ENCODE measurements at regions not wholly inside any gene's neighbourhood (a gene's known extent, or its start where the extent isn't known, plus 50 kb on each side); places are given as distances from the start of the nearest gene placed in this dataset.
"Not testable (repeated sequence)": the region's sequence is repeated elsewhere in the genome, so short reads cannot be mapped to it uniquely, and the experiment has no call there.

DNA sequence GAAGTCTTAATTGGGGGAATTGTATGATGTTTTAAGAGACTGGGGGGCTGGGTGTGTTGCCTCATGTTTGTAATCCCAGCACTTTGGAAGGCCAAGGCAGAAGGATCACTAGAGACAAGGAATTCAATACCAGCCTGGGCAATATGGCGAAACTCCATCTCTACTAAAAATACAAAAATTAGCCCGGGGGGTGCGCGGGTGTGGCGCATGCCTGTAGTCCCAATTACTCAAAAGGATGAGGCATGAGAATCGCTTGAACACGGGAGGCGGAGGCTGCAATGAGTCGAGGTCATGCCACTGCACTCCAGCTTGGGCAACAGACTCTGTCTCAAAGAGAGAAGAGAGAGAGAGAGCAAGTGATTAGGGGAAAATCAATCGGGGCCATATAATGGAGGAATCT, 600.5 kb downstream of the SLC16A7 start:
- DNase-seq = no peak

DNA sequence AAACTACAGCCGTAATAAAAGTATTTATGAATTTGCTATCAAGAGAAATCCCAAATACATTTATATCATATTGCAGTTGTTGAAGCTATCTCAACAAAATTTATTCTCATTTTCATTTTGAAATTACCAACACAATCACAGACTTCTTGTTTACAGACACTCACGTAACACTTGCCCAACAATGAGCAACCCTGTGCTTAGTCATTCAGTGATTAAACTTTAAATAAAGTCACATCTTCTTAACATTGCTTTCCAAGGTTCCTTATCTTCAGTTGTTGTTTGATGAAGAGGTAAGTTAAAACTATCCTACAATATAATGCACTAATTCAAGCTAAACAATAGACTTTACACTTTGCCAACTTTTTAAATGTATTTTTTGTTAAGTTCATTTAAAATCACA, 601.8 kb downstream of the SLC16A7 start:
- no peak for DNase-seq

DNA sequence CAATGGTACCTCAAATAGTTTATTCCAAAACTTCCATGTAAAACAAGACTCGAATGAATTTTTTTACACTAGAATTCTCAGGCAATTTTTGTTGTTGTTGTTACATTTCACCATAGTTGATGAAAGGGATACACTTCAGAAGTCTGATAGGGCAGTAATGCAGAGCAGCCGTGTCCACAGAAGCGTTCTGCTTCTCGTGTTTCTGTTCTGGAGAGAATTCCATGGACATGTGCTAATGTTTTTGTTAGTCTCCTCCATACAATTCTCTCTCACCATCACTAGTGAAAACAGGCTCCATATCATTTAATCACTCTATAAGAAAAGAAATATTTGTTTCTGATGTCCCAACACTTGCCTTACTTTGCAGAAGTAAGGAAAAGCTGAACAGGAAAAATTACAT, 606.1 kb downstream of the SLC16A7 start:
- peak; percentile 3 for DNase-seq

DNA sequence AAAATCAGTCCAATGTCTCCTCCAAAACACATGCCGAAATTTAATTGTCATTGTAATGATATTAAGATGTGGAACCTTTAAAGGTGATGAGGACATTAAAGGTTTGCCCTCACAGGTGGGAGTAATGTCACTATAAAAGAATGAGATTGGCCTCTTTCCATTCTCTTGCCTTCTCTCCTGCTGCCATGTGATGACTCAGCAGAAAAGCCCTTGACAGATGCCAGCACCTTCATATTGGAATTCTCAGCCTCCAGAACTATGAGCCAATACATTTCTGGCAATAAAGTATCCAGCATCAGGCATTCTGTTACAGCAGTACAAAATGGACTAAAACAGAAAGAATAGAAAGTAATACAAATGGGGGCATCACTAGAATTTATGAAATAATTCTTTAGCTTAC, 609.7 kb downstream of the SLC16A7 start:
- DNase-seq = no peak

DNA sequence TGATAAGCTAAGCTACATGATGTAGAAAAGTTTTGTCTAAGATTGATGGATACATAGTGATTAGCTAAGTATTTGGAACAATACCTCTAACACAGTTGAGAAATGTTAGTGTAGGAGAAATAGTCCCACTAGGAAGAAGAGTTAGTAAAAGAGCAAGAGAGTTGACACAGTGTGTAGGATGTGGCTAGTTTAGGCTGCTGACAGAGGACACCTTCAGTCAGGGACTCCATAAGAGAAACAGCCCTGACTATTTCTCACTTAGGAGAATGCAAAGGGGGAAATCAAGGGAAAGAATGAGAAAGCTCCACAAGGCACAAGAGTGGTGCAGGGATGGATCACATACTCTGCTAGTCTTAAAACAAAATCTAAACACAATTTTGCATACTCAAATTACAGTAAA, 613.7 kb downstream of the SLC16A7 start:
- no peak for DNase-seq

DNA sequence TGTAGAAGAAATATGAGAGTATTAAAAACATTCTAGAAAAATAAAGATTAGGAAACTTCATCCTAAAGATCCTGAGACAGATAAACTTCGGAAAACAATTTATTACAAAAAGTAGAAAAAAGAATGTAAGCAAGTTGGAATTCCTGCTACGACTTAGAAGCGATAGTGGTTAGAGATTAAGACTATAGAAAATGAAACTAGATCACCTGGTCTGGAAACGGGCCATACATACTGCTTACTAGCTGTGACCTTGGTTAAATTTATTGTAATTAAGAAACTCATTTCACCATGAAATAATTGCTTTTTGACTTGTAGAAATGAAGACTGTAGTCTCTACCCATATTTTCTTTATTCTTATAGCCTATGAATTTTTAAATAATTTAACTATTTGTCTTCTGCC, 614.1 kb downstream of the SLC16A7 start:
- DNase-seq = peak; percentile 2

DNA sequence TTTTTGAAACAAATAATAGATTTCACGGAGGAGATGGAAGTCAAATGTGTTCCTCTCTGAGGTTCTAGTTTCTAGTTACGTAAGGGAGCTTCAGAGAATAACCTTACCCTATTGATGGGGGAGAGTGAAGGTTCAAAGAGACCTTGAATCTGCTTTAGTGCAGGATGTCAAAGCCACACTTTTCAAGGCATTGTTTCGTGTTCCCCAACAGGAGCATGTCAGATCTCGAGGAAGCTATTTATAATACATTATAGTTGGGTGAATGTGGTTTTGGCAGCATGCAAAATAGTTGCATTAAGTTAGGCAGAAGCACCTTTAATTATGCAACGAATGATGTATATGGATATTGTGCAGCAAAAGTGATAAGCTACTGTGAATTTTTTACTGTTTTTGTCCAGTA, 614.9 kb downstream of the SLC16A7 start:
- no peak for DNase-seq

DNA sequence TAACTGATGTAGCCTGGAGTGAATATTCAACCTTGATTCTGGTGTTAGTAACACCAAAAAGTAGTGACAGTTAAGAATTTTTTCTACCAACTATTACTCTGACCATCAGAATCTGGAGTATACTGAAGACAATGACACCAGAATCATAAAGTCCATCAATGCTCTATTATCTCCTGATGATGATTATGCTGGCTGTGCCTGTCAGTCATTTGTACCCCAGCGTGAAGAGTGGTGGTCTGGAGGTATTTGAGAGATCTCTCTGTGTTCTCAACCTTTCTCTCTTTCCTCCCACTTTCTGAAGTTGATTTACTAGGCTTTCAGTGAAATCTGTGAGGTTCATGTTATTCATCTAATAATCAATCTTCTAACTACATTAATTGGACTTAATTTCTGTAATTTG, 615.4 kb downstream of the SLC16A7 start:
- no peak for DNase-seq

DNA sequence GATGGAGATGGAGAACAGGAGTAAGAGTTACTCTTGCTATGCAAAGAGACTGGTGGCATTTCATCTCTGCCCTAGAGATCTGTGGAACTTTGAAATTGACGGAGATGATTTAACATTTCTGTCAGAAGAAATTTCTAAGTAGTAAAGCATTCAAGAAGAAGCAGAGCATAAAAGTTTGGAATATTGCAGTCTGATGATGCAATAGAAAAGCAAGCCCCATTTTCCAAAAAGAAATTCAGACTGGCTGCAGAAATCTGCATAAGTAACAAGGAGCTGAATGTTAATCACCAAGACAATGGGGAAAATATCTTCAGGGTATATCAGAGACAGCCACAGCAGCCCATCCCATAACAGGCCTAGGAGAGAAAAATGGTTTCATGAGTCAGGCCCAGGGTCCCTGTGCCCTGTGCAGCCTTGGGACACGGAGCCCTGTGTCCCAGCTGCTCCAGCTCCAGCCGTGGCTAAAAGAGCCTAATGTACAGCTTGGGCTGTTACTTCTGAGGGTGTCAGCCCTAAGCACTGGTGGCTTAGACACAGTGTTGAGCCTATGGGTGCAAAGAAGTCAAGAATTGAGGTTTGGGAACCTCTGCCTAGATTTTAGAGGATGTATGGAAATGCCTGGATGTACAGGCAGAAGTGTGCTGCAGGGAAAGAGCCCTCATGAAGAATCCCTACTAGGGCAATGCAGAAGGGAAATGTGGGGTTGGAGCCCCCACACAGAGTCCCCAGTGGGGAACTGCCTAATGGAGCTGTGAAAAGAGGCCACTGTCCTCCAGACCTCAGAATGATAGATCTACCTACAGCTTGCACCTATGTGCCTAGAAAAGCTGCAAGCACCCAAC, 616.6 kb downstream of the SLC16A7 start:
- DNase-seq = no peak

DNA sequence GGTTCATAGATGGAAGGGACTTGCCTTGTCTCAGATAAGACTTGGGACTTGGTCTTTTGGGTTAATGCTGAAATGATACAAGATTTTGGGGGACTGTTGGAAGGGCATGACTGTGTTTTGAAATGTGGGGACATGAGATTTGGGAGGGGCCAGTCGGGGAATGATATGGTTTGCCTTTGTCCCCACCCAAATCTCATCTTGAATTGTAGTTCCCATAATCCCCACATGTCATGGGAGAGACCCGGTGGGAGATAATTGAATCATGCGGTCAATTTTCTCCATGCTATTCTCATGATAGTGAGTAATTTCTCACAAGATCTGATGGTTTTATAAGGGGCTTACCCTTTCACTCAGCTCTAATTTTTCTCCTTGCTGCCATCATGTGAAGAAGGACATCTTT, 617.4 kb downstream of the SLC16A7 start:
- DNase-seq = not testable (repeated sequence)

DNA sequence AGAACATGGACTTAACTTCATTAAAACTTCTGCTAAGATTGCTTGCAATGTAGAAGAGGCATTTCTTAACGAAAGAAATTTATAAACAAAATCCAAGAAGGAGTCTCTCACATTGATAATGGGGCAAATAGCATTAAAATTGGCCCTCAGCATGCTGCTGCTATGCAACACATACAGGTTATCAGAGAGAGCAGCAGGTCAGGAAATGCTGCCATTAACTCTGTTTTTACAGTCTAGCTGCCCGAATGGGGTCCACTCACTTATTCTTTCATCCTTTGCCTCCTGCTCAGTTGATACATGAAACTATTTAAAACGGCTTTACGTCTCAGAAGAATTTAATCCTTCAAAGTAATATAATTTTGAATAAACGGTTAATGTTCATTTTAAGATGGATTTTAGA, 620.4 kb downstream of the SLC16A7 start:
- DNase-seq = no peak

DNA sequence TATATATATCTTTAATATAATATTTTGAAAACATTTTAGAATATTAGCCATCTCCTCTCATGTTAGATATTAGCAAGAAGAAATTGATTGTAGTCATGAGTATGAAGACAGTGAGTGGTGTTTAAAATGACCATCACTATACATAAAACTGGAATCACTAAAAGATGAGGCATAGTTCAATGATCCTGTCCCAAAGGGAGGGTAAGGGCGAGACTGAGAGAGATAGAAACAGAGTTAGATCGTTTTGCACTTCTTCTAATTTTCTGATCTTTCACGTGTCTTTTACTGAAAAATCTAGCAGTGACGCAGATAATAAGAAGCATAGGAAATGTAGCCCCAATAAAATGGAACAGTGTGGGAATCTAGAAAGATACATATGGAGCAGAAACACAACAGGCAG, 627.4 kb downstream of the SLC16A7 start:
- no peak for DNase-seq

DNA sequence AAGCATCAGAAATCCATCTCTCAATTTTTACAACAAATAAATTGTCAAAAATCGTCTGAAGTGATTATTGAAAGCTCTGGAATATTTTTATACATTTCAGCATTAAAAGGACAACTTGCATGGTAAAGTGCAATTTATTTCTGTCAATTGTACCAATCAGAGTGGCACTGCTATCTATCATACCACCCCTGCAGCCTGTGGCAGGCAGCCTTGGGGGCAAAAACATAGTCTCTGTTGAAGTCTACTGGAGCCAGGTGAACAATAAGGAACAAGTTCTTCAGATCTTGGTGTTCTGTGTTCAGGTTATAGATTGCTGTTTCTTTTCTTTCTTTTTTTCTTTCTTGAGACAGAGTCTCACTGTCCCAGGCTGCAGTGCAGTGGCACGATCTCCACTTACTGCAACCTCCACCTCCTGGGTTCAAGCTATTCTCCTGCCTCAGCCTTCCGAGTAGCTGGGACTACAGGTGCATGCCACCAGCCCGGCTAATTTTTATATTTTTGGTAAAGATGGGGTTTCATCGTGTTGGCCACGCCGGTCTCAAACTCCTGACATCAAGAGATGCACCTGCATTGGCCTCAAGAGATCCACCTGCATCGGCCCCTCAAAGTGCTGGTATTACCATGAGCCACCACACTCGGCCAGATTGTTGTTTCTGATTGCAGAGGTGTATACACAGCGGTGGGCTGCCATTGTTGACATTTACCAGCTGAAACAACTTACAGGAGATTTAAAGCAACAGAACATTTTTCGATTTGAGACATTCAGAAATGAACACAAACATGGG, 629.6 kb downstream of the SLC16A7 start:
- DNase-seq = no peak

DNA sequence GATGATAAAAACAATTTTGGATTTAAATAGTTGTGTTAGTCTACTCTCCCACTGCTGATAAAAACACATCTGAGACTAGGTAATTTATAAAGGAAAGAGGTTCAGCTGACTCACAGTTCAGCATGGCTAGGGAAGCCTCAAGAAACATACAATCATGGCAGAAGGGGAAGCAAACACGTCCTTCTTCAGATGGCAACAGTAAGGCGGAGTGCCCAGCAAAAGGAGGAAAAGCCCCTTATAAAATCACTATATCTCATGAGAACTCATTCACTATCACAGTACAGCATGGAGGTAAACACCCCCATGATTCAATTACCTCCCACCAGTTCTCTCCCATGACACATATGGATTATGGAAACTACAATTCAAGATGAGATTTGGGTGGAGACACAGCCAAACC, 632.1 kb downstream of the SLC16A7 start:
- DNase-seq = no peak

DNA sequence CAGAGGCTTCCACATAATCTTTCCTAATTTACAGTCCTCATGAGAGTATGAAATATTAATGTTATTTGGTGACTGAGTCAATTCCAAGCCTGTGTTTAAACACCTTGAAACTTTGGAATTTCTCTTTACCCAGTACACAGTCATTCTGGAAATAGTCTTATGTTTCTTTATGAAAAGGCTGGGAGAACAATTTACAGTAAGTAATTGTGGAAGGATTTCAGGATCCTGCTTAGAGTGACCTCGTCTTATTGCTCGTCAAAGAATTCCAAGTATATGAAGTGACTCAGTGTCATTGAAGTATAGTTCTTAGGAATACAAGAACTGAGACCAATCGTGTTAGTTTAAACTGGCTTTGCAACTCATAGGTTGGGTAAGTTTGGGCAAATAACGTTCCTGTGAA, 634.2 kb downstream of the SLC16A7 start:
- DNase-seq = no peak

DNA sequence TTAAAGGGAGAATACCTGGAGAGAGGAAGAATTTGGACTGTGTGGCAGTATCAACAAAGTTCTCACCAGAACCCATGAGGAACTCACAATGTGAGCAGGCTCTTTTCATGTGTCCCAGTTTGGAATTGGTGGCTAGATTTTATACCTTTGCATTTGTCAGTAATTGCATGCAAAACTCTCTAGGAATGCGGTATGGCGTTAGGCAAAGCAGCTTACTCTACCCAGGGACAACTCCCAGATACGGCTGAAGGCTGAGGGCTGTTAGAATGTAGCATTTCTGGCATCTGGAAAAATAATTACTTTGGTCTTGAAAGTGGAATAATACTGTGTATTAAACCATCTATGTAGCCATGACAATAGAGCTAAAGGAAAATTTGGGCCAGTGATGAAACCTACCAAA, 635.5 kb downstream of the SLC16A7 start:
- DNase-seq = no peak

DNA sequence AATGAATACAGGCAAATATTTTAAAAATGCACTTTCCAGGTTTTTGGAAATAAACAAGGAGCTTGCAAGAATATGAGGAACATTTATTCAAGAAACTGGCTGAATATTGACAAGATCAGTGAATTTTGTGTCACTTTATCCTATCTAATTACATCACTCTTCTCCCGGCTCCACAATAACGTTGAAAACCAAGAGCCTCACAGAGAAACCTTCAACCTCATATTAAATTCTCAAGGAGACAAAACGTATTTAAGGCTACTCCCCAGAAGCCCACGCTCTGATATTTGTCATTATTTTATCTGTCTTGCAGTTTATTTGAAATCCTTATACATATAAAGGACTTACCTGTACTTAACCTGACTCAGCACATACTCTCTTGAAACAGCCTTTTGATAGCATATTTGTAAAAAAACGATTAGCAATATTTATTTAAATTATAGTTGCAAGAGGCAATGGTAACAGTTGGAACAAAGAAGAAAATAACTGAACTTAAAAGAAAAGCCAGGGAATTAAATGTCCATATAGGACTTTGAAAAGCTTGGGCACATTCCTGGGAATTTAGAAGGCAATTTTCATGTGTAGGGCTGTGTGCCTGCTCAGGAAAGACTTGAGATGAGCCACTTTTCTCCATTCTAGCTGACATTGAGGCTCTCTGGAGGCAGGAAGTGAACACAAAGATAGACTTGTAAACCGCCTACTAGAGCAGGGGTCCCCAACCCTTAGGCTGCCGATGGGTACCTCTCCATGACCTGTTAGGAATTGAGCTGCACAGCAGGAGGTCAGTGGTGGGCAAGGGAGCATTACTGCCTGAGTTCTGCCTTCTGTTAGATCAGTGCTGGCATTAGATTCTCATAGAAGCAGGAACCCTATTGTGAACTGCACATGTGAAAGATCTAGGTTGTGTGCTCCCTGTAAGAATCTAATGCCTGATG, 636.4 kb downstream of the SLC16A7 start:
- no peak for DNase-seq

DNA sequence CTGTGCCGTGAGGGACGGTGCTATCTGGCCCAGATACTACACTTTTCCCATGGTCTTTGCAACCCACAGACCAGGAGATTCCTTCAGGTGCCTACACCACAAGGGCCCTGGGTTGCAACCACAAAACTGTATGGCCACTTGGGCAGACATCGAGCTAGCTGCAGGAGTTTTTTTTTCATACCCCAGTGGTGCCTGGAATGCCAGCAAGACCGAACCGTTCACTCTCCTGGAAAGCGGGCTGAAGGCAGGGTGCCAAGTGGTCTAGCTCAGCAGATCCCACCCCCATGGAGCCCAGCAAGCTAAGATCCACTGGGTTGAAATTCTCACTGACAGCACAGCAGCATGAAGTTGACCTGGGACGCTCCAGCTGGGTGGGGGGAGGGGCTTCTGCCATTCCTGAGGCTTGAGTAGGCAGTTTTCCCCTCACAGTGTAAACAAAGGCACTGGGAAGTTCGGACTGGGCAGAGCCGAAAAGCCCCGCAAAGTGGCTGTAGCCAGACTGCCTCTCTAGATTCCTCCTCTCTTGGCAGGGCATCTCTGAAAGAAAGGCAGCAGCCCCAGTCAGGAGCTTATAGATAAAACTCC, 638.9 kb downstream of the SLC16A7 start:
- DNase-seq = not testable (repeated sequence)

DNA sequence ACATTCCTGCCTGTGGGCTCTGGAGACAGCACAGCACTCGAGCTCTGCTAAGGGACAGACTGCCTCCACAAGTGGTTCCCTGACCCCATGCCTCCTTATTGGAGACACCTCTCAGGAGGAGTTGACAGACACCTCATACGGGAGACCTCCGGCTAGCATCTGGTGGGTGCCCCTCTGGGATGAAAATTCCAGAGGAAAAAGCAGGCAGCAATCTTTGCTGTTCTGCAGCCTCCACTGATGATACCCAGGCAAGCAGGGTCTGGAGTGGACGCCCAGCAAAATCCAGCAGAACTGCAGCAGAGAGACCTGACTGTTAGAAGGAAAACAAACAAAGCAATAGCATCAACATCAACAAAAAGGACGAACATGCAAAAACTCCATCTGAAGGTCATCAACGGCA, 639.4 kb downstream of the SLC16A7 start:
- DNase-seq = no peak

DNA sequence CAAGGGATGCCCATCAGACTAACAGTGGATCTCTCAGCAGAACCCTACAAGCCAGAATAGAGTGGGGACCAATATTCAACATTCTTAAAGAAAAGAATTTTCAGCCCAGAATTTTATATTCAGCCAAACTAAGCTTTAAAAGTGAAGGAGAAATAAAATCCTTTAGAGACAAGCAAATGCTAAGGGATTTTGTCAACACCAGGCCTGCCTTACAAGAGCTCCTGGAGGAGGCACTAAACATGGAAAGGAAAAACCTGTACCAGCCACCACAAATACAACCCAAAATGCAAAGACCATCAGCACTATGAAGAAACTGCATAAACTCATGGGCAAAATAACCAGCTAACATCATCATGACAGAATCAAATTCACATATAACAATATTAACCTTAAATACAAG, 640.6 kb downstream of the SLC16A7 start:
- not testable (repeated sequence) for DNase-seq

DNA sequence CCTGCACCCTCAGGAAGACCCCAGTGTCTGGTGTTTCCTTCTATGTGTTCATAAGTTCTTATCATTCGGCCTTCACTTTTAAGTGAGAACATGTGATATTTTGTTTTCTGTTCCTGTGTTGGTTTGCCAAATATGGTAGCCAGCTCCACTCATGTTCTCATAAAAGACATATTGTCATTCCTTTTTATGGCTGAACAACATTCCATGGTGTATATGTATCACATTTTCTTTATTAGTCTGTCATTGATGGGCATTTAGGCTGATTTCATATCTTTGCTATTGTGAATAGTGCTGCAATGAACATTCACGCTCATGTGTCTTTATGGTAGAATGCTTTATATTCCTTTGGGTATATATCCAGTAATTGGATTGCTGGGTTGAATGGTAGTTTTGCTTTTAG, 645.1 kb downstream of the SLC16A7 start:
- no peak for DNase-seq

DNA sequence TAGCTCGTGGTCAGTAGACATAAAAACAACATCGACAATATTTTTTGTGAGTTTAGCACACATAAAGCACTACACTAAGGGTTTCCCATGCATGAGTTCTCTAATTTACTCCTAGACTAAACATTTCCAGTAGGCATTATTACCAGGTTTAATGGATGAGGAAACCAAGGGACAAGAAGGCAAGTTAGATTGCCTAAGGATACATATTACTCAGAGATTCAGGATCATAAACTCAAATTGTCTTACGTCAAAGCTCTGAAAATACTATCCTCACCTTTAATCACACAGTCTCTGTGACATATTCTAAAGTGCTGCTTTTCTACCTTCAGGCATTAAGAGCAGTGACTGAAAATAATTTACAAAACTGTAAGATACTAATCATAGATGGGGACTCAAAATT, 655.3 kb downstream of the SLC16A7 start:
- no peak for DNase-seq

All from left kidney (tissue), 1 donor.